Hepatocyte (in vitro differentiated cells): ENCODE measurements at regions not wholly inside any gene's neighbourhood (a gene's known extent, or its start where the extent isn't known, plus 50 kb on each side); places are given as distances from the start of the nearest gene placed in this dataset.

Experiments
- EZH2 ChIP-seq: fragments of 200-600 bp; sonication (generic); IDR thresholded peaks from 2 replicates; pipeline ENCODE4 v1.6.1; 2016; ENCODE audit warnings: antibody characterized with exemption, mild to moderate bottlenecking, borderline replicate concordance
- EZH2phosphoT487 ChIP-seq: fragments of 200-600 bp; sonication (generic); IDR thresholded peaks from one replicate; pipeline ENCODE4 v1.6.1; 2018; ENCODE audit warnings: antibody characterized with exemption, mild to moderate bottlenecking, low read depth, moderate library complexity; ENCODE audit not compliant: unreplicated experiment, severe bottlenecking
- TF ChIP-seq, protein P1 (sequence below): fragments of 200-600 bp; sonication (generic); IDR thresholded peaks from 2 replicates; pipeline ENCODE4 v1.5.1; 2016; ENCODE audit warnings: antibody characterized with exemption, mild to moderate bottlenecking; ENCODE audit not compliant: poor library complexity

DNA sequence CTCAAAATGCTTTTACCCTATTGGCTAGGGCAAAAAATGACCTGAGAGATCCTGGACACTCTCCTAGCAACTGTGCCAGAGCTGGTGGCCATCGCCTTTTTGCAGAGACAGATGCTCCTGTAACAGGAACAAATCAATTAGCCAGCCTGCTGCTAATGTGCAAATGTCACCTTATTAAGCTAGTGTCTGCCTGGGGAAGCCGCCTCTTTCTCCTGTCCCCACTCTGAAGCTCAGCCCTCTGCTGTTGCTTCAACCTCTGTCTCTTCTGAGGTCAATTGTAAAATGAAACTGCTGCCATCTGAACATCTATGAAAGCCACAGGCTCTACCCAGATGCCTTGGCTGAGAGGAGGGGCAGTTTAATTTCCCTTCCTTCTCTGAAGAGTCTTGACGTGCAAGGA, 85.5 kb upstream of the CACNA1E start:
- TF ChIP-seq, protein P1, sequence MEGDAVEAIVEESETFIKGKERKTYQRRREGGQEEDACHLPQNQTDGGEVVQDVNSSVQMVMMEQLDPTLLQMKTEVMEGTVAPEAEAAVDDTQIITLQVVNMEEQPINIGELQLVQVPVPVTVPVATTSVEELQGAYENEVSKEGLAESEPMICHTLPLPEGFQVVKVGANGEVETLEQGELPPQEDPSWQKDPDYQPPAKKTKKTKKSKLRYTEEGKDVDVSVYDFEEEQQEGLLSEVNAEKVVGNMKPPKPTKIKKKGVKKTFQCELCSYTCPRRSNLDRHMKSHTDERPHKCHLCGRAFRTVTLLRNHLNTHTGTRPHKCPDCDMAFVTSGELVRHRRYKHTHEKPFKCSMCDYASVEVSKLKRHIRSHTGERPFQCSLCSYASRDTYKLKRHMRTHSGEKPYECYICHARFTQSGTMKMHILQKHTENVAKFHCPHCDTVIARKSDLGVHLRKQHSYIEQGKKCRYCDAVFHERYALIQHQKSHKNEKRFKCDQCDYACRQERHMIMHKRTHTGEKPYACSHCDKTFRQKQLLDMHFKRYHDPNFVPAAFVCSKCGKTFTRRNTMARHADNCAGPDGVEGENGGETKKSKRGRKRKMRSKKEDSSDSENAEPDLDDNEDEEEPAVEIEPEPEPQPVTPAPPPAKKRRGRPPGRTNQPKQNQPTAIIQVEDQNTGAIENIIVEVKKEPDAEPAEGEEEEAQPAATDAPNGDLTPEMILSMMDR = no peak
- no peak for TF ChIP-seq EZH2phosphoT487
- no peak for TF ChIP-seq EZH2
